Liver (tissue), 7 donors: ENCODE measurements at regions not wholly inside any gene's neighbourhood (a gene's known extent, or its start where the extent isn't known, plus 50 kb on each side); places are given as distances from the start of the nearest gene placed in this dataset.

ENCODE experiments used
- DNase-seq: peaks from one replicate; pipeline ENCODE4 v3.0.0-alpha.2; 2017; ENCODE audit warnings: low spot score
- H3K27ac ChIP-seq, 2 donors: one replicate each; pipeline ENCODE4 v1.7.0; 2013; ENCODE audit warnings: inconsistent platforms in 2 of 2, low read length in 2 of 2, control low read depth in 1 of 2, low read depth in 1 of 2, mild to moderate bottlenecking in 1 of 2
- H3K27me3 ChIP-seq, 4 donors: one replicate each; pipeline versions ENCODE4 v1.6.1 to v1.7.0; 2013; ENCODE audit warnings: low read length in 3 of 4, inconsistent platforms in 1 of 4, mild to moderate bottlenecking in 1 of 4, moderate library complexity in 1 of 4; ENCODE audit not compliant: control insufficient read depth in 4 of 4, insufficient read depth in 4 of 4
- H3K36me3 ChIP-seq, 4 donors: one replicate each; pipeline versions ENCODE4 v1.6.1 to v1.7.0; 2013; ENCODE audit warnings: low read length in 3 of 4, mild to moderate bottlenecking in 3 of 4, low read depth in 1 of 4, moderate library complexity in 1 of 4; ENCODE audit not compliant: control insufficient read depth in 4 of 4, insufficient read depth in 3 of 4
- H3K4me1 ChIP-seq, 4 donors: one replicate each; pipeline versions ENCODE4 v1.6.1 to v1.7.0; 2013; ENCODE audit warnings: low read length in 3 of 4, mild to moderate bottlenecking in 3 of 4, moderate library complexity in 1 of 4; ENCODE audit not compliant: control insufficient read depth in 4 of 4, insufficient read depth in 4 of 4
- H3K4me3 ChIP-seq, 3 donors: one replicate each; pipeline versions ENCODE4 v1.6.1 to v1.7.0; 2013; ENCODE audit warnings: low read length in 3 of 3, control low read depth in 1 of 3, low read depth in 1 of 3, mild to moderate bottlenecking in 1 of 3
- H3K9ac ChIP-seq, 2 donors: one replicate each; pipeline ENCODE4 v1.7.0; 2013; ENCODE audit warnings: low read length in 2 of 2, mild to moderate bottlenecking in 2 of 2, moderate library complexity in 2 of 2, control low read depth in 1 of 2, low read depth in 1 of 2
- H3K9me3 ChIP-seq, 4 donors: one replicate each; pipeline versions ENCODE4 v1.6.1 to v1.7.0; 2013; ENCODE audit warnings: low read length in 3 of 4; ENCODE audit not compliant: control insufficient read depth in 4 of 4
- EGR1 ChIP-seq, 2 donors: IDR thresholded peaks; 2 replicates each; pipeline ENCODE4 v1.6.1; 2016 to 2018; ENCODE audit warnings: antibody characterized with exemption in 2 of 2, low read depth in 2 of 2
- FOXA2 ChIP-seq: IDR thresholded peaks from 2 replicates; pipeline ENCODE4 v1.6.1; 2016; ENCODE audit warnings: antibody characterized with exemption
- GABPA ChIP-seq, 2 donors: IDR thresholded peaks in 1 of 2; conservative IDR thresholded peaks in 1 of 2; 2 replicates each; pipeline ENCODE4 v1.6.1; 2016; ENCODE audit warnings: antibody characterized with exemption in 2 of 2, mild to moderate bottlenecking in 1 of 2, moderate library complexity in 1 of 2
- HNF4A ChIP-seq, 2 donors: conservative IDR thresholded peaks; 2 replicates each; pipeline ENCODE4 v1.6.1; 2016; ENCODE audit warnings: antibody characterized with exemption in 2 of 2, mild to moderate bottlenecking in 2 of 2
- JUND ChIP-seq, 2 donors: IDR thresholded peaks; 2 replicates each; pipeline ENCODE4 v1.6.1; 2016; ENCODE audit warnings: antibody characterized with exemption in 2 of 2
- NR2F2 ChIP-seq: IDR thresholded peaks from 2 replicates; pipeline ENCODE4 v1.6.1; 2016; ENCODE audit warnings: antibody characterized with exemption
- RAD21 ChIP-seq, 2 donors: IDR thresholded peaks; 2 replicates each; pipeline ENCODE4 v1.6.1; 2016; ENCODE audit warnings: antibody characterized with exemption in 2 of 2, mild to moderate bottlenecking in 2 of 2
- RXRA ChIP-seq, 2 donors: IDR thresholded peaks; 2 replicates each; pipeline ENCODE4 v1.6.1; 2017 to 2018; ENCODE audit warnings: antibody characterized with exemption in 2 of 2, mild to moderate bottlenecking in 1 of 2
- SP1 ChIP-seq: IDR thresholded peaks from 2 replicates; pipeline ENCODE4 v1.6.1; 2018; ENCODE audit warnings: antibody characterized with exemption, mild to moderate bottlenecking
- TAF1 ChIP-seq: conservative IDR thresholded peaks from 2 replicates; pipeline ENCODE4 v1.6.1; 2016; ENCODE audit warnings: antibody characterized with exemption, mild to moderate bottlenecking
- YY1 ChIP-seq: IDR thresholded peaks from 2 replicates; pipeline ENCODE4 v1.6.1; 2016; ENCODE audit warnings: antibody characterized with exemption, mild to moderate bottlenecking
- WGBS: extraction: QIAGEN DNeasy Blood & Tissue Kit; methylation state at CpG from one replicate; pipeline ENCODE4 v1.1.7; 2013; 5-methylcytosine and 5-hydroxymethylcytosine counted together
- TF ChIP-seq, protein P1 (sequence below): IDR thresholded peaks from 2 replicates; pipeline ENCODE4 v1.6.1; 2016; ENCODE audit warnings: antibody characterized with exemption
- TF ChIP-seq, protein P2 (sequence below): IDR thresholded peaks from 2 replicates; pipeline ENCODE4 v1.6.1; 2016; ENCODE audit warnings: antibody characterized with exemption, mild to moderate bottlenecking
- TF ChIP-seq, protein P3 (sequence below): IDR thresholded peaks from 2 replicates; pipeline ENCODE4 v1.6.1; 2016; ENCODE audit warnings: antibody characterized with exemption
- donor health status: healthy.
- donor health status: healthy.
- donor health status: healthy.
- donor health status: healthy.

DNA sequence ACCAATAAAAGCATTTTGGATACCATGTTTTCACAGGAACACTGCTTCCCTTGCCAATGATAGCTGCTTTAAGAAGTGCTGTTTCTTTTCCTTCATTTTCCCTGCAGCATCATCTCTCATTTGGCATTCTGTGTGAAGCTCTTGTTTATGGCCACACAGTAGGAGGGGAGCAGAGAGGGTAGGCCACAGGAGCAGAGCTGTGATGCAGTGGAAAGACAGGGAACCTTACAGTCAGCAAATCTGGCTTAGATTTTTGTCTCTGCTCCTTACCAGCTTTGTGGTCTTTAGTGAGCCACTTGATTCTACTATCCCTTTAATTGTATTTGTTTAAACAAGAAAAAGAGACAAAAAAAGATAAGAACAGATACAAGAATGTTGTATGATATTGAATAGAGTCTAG, 138.7 kb downstream of the RPL22L1 start:
- no peak overlapping the region for H3K4me3 ChIP-seq
- no peak overlapping the region for H3K9ac ChIP-seq
- DNase-seq = no peak
- no peaks in the 10 kb centered on the region for H3K36me3 ChIP-seq
- H3K27ac ChIP-seq = no peak overlapping the region
- TF ChIP-seq, protein P1, sequence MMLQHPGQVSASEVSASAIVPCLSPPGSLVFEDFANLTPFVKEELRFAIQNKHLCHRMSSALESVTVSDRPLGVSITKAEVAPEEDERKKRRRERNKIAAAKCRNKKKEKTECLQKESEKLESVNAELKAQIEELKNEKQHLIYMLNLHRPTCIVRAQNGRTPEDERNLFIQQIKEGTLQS = no peak
- no peaks in the 10 kb centered on the region for H3K9me3 ChIP-seq
- H3K27me3 ChIP-seq = no peaks in the 10 kb centered on the region
- no peaks in the 10 kb centered on the region for H3K4me1 ChIP-seq

DNA sequence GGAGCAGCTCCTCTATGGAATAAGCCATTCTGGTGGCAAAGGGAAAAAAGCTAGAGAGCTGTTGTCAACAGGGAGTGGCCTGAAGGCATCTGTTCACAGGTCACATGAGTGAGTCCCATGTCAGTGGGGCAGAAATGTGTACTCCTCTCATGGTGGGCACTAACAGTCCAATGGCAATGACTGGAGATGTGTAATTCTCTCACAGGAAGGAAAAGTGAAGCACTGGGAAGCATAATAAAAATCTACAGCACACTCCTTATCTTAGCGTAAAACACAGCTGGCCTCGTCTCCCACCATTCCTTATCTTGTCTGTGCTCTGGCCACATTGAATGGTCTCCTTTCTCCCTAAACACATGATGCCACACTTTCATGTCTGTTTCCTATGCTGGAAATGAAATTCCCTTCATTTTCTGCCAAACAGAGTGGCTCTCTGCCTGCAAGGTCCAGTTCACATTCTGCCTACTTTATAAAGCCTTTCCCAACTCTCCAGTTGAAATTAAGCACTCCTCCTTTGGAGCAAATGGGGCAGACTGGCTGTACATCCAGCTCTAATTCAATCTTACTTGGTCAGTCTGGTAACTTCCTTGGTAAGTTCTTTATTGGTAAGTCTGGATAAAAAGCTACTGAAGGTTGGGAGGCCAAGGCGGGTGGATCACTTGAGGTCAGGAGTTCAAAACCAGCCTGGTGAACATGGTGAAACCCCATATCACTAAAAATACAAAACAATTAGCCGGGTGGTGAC, 139.8 kb downstream of the RPL22L1 start:
- Histone ChIP-seq H3K27me3 (no peaks in the 10 kb centered on the region), H3K4me3 (no peak overlapping the region), H3K9me3 (no peaks in the 10 kb centered on the region), H3K27ac (no peak overlapping the region), H3K4me1 (peaks cover 0 to under 1% (median 0%) of the 10 kb centered on the region in 4 donors), H3K36me3 (no peaks in the 10 kb centered on the region), H3K9ac (no peak overlapping the region)
- DNase-seq = peak; percentile 38
- no peak for TF ChIP-seq FOXA2
- TF ChIP-seq, protein P1 = no peak
- no peak for TF ChIP-seq RXRA (IDR thresholded peaks at IDR 0.05)
- no peak for TF ChIP-seq GABPA (IDR thresholded peaks at IDR 0.05 in 1 of 2, conservative IDR thresholded peaks at IDR 0.05 in 1 of 2)
- no peak for TF ChIP-seq HNF4A (conservative IDR thresholded peaks at IDR 0.05)
- TF ChIP-seq NR2F2 = no peak
- no peak for TF ChIP-seq TAF1
- no peak for TF ChIP-seq SP1
- 86% methylated on average over 4 of the region's 4 CpGs for WGBS

DNA sequence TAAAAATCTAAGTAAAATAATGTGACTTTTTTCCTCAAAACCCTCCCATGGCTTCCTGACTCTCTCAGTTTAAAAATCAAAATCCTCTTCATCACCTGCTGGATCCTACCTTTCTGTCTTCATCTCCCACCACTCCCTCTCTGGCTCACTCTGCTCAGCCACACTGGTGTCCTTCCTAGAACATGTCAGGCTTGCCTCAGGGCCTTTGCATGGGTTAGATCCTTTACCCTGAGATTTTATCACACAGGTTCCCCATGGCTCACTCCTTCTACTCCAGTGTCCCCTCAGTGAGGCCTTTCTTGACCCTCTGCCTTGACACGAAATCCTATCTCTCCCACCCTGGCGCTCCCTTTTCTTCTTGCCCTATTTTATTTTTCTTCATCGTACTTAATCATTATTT, 141.8 kb downstream of the RPL22L1 start:
- no peaks in the 10 kb centered on the region for H3K36me3 ChIP-seq
- TF ChIP-seq SP1 (no peak), NR2F2 (no peak), YY1 (no peak), HNF4A (conservative IDR thresholded peaks at IDR 0.05) (no peak), RAD21 (IDR thresholded peaks at IDR 0.05) (no peak), JUND (IDR thresholded peaks at IDR 0.05) (no peak), FOXA2 (no peak), TAF1 (no peak), EGR1 (IDR thresholded peaks at IDR 0.05; ENCODE audit: low read depth in 2 of 2) (no peak)
- TF ChIP-seq, protein P1 = no peak
- TF ChIP-seq, protein P2, sequence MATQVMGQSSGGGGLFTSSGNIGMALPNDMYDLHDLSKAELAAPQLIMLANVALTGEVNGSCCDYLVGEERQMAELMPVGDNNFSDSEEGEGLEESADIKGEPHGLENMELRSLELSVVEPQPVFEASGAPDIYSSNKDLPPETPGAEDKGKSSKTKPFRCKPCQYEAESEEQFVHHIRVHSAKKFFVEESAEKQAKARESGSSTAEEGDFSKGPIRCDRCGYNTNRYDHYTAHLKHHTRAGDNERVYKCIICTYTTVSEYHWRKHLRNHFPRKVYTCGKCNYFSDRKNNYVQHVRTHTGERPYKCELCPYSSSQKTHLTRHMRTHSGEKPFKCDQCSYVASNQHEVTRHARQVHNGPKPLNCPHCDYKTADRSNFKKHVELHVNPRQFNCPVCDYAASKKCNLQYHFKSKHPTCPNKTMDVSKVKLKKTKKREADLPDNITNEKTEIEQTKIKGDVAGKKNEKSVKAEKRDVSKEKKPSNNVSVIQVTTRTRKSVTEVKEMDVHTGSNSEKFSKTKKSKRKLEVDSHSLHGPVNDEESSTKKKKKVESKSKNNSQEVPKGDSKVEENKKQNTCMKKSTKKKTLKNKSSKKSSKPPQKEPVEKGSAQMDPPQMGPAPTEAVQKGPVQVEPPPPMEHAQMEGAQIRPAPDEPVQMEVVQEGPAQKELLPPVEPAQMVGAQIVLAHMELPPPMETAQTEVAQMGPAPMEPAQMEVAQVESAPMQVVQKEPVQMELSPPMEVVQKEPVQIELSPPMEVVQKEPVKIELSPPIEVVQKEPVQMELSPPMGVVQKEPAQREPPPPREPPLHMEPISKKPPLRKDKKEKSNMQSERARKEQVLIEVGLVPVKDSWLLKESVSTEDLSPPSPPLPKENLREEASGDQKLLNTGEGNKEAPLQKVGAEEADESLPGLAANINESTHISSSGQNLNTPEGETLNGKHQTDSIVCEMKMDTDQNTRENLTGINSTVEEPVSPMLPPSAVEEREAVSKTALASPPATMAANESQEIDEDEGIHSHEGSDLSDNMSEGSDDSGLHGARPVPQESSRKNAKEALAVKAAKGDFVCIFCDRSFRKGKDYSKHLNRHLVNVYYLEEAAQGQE = no peak
- TF ChIP-seq, protein P3, sequence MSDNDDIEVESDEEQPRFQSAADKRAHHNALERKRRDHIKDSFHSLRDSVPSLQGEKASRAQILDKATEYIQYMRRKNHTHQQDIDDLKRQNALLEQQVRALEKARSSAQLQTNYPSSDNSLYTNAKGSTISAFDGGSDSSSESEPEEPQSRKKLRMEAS = no peak
- no peak overlapping the region for H3K9ac ChIP-seq
- peaks cover 0 to 3% (median 0%) of the 10 kb centered on the region in 4 donors for H3K4me1 ChIP-seq
- no peak overlapping the region for H3K4me3 ChIP-seq
- no peaks in the 10 kb centered on the region for H3K27me3 ChIP-seq
- DNase-seq = no peak
- no peak overlapping the region for H3K27ac ChIP-seq
- 94% methylated on average over 3 of the region's 3 CpGs for WGBS
- no peaks in the 10 kb centered on the region for H3K9me3 ChIP-seq
